ENCODE measurements at regions not wholly inside any gene's neighbourhood (a gene's known extent, or its start where the extent isn't known, plus 50 kb on each side); places are given as distances from the start of the nearest gene placed in this dataset.
"Not testable (repeated sequence)": the region's sequence is repeated elsewhere in the genome, so short reads cannot be mapped to it uniquely, and the experiment has no call there.

DNA sequence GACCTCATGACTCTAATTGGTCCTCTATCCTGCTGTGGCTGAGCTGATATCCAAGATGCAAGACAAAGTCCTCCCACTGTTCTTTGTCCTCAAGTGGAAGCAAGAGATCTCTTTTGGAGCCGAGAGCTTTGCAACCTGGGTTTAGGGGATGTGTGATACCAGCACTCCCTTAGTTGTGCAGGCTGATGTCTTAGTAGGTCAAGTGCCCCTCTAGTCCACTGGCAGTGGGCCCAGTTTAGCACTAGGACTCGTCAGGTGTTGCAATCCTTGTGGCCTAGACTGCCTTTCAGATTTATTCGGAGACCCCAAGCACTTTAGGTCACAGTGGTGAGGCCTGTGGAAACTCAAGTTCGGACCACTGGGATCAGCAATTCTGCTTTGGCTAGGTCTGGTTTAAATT, 64.0 kb downstream of the GPRASP3 start:
- TF ChIP-seq, protein P1, sequence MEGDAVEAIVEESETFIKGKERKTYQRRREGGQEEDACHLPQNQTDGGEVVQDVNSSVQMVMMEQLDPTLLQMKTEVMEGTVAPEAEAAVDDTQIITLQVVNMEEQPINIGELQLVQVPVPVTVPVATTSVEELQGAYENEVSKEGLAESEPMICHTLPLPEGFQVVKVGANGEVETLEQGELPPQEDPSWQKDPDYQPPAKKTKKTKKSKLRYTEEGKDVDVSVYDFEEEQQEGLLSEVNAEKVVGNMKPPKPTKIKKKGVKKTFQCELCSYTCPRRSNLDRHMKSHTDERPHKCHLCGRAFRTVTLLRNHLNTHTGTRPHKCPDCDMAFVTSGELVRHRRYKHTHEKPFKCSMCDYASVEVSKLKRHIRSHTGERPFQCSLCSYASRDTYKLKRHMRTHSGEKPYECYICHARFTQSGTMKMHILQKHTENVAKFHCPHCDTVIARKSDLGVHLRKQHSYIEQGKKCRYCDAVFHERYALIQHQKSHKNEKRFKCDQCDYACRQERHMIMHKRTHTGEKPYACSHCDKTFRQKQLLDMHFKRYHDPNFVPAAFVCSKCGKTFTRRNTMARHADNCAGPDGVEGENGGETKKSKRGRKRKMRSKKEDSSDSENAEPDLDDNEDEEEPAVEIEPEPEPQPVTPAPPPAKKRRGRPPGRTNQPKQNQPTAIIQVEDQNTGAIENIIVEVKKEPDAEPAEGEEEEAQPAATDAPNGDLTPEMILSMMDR (IDR thresholded peaks at IDR 0.05; ENCODE audit: insufficient read depth, low read depth, low read length), result no peak
- no peak for DNase-seq (ENCODE audit: low read depth)
- no peak overlapping the region for H3K4me3 ChIP-seq (ENCODE audit: low read depth, low read length)

DNA sequence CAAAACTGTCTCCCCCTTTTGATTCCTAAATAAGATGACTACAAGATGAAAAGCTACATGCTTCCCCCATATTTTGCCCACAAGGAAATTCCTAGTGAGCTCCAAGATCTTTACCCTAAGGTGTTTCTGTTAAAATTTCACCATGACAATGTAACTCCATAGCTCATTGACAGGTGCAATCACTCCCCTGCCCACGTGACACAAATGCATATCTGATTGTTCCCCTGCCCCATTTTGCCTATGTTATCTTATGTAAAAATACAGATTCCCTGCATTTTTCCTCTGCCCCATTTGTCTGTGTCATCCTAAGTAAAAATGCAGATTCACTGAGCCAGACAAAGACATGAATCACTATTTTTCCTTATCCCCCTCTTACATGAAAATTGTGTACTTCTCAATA, 66.7 kb downstream of the GPRASP3 start:
- DNase-seq (ENCODE audit: low read depth), result no peak
- TF ChIP-seq, protein P1 (IDR thresholded peaks at IDR 0.05; ENCODE audit: insufficient read depth, low read depth, low read length), result no peak
- no peak overlapping the region for H3K4me3 ChIP-seq (ENCODE audit: low read depth, low read length)

DNA sequence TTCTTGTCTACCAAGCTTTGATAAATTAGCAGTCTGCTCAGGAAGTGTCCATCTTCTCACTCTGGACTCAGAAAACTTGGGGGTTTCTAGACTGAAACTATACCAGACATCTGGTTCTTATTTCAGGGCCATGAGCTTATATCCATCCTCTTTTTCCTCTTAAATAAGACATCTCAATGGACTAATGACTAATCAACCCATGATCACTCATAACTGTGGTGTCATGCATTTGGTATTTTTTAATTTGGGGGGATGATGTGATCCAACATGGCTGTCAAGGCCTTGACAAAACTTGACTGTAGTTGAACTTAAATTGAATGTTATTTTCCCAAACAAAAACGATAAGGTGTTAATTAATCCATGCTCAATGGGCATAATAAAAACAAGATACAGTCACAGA, 87.8 kb downstream of the GPRASP3 start:
- H3K4me3 ChIP-seq (ENCODE audit: low read depth, low read length), result no peak overlapping the region
- TF ChIP-seq, protein P1 (IDR thresholded peaks at IDR 0.05; ENCODE audit: insufficient read depth, low read depth, low read length), result no peak
- DNase-seq (ENCODE audit: low read depth), result no peak

DNA sequence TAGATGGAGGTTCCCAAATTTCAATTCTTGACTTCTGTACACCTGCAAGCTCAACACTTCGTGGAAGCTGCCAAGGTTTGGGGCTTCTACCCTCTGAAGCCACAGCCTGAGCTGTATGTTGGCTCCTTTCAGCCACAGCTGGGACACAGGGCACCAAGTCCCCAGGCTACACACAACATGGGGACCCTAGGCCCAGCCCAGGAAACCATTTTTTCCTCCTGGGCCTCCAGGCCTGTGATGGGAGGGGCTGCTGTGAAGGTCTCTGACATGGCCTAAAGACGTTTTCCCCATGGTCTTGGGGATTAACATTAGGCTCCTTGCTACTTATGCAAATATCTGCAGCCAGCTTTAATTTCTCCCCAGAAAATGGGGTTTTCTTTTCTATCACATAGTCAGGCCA, 97.7 kb downstream of the GPRASP3 start:
- DNase-seq (ENCODE audit: low read depth); H3K4me3 ChIP-seq (ENCODE audit: low read depth, low read length): not testable (repeated sequence)

DNA sequence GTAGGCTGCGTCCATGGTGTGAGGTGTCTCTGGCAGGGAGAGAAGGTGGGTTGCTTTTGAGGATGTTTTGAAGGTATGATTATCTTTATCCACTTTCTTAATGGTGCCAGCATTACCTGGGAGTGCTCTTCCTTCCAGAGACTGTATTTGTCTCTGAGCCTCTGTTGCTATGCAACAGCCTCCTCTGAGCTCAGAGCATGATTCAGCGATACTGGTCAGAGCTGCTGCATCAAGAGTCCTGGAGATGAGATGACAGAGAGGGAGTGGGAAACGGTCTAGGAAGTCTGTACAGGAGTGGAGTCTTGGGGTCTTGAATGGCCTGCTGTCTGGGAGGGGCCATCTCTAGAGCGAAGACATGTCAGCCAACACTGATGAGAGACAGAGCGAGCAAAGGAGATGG, 104.4 kb upstream of the RAB40AL start:
- H3K4me3 ChIP-seq (ENCODE audit: low read depth, low read length), result no peak overlapping the region
- peak; percentile 38 for DNase-seq (ENCODE audit: low read depth)
- TF ChIP-seq, protein P1 (IDR thresholded peaks at IDR 0.05; ENCODE audit: insufficient read depth, low read depth, low read length), result no peak

DNA sequence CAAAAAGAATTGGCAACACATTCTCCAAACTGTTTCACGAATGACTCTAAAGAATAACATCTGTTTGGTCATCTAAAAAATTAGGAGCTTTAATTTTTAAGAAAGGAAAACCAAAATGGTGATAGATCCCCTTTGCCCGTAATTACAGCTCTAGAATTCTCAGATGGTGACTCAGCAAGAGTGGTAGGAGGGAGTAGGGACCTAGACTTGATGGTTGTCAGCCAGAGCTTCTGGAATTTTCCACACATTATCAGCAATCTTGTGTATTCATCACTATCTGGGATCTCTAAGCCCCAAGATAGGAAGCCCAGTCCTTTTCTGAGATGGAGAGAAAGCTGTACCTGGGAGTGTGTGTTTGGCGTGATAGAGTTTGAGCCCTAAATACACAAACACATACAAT, 103.9 kb upstream of the RAB40AL start:
- no peak overlapping the region for H3K4me3 ChIP-seq (ENCODE audit: low read depth, low read length)
- peak; percentile 30 for DNase-seq (ENCODE audit: low read depth)
- TF ChIP-seq, protein P1 (IDR thresholded peaks at IDR 0.05; ENCODE audit: insufficient read depth, low read depth, low read length), result no peak

DNA sequence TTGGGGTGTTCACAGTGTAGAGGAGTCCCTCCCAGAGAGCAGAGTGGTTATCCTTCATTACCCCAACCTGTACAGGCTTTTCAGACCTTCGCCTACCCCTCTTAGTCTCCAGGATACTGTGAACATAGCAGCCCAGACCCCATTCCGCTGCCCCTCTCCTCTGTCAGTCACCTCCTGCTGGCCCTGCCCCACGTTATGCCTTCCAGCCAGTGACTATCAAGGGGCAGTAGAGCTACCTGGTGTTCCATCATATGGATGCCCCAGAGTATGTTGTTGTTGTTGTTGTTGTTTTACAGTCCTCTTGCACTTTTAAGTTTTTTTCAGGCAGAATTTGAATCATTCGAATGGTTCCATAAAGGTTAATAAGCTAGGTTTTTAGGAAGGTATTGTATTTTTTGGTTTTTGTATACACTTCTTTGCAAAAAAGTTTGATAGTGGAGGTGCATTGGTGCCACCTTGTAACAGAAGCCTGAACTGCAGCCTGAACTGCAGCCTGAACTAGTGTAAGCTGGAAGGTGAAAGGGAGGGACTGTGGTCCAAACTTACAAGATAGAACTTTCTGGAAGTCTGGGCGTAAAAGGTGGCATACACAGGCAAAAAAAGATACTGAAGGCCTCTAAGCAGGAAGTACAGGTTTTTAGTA, 101.4 kb upstream of the RAB40AL start:
- H3K4me3 ChIP-seq (ENCODE audit: low read depth, low read length), result no peak overlapping the region
- DNase-seq (ENCODE audit: low read depth), result peak; percentile 28
- TF ChIP-seq, protein P1 (IDR thresholded peaks at IDR 0.05; ENCODE audit: insufficient read depth, low read depth, low read length), result peak; percentile 68
